ENCODE measurements at regions not wholly inside any gene's neighbourhood (a gene's known extent, or its start where the extent isn't known, plus 50 kb on each side); places are given as distances from the start of the nearest gene placed in this dataset.

GRCh38 chr2:64738026-64738425, 84.3 kb upstream of the SERTAD2 start:
- TF ChIP-seq POLR2A (IDR thresholded peaks at IDR 0.05; ENCODE audit: low read depth, low read length) = no peak
- TF ChIP-seq POLR2AphosphoS5 (IDR thresholded peaks at IDR 0.05; ENCODE audit: low read depth, low read length) = no peak
- TF ChIP-seq TAF1 (IDR thresholded peaks at IDR 0.05; ENCODE audit: low read depth, low read length) = no peak
